ENCODE measurements at regions not wholly inside any gene's neighbourhood (a gene's known extent, or its start where the extent isn't known, plus 50 kb on each side); places are given as distances from the start of the nearest gene placed in this dataset.
"Not testable (repeated sequence)": the region's sequence is repeated elsewhere in the genome, so short reads cannot be mapped to it uniquely, and the experiment has no call there.

DNA sequence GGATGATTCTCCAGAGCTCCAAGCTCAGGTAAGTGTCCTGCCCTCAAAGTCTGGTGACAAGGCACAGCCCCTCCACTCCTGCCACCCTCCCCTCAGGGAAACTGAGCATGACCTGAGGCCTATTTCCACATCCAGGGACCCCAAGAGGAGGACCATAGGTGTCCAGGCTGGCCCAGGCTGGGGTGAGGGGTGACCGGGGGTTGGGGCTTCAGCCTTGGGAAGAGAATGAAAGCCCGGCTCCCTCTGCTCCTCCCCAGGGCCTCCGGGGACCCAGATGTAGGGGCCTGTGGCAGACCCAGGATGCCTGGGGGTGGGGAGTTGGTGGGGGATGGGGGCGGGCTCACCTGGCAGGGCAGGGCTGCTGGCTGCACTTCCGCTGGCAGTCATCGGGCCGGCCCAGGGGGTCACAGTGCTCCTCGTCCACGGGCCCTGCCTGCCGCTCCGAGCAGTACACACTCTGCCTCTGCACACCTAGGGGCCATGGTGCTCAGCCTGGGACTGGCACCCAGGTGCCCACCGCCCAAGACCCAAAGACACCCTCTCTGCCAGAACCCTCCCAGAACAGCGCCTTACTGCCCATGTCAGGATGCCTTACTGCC is 116.5 kb upstream of the AKAP13 start:
- not testable (repeated sequence) for H3K27ac ChIP-seq

DNA sequence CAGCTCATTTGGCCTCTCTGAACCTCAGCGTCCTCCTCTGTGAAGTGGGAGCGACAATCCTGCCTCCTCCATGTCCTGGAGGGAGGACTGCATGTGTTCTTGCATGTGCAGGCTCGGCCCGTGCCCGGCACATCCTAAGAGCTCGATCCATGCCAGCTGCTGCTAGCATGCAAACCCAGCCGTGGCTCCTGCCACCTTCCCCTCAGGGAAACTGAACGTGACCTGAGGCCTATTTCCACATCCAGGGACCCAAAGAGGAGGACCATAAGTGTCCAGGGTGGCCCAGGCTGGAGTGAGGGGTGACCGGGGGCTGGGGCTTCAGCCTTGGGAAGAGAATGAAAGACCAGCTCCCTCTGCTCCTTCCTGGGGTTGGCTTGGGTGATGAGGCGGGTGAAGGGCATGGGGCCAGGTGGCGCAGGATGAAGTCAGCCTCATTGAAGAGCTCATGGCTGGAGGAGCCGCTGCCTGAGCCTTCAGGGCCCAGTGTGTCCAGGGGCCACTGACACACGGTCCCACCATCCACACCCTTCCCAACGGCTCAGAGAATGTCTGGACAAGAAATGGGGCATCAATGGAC is 115.7 kb upstream of the AKAP13 start:
- H3K27ac ChIP-seq: not testable (repeated sequence)

DNA sequence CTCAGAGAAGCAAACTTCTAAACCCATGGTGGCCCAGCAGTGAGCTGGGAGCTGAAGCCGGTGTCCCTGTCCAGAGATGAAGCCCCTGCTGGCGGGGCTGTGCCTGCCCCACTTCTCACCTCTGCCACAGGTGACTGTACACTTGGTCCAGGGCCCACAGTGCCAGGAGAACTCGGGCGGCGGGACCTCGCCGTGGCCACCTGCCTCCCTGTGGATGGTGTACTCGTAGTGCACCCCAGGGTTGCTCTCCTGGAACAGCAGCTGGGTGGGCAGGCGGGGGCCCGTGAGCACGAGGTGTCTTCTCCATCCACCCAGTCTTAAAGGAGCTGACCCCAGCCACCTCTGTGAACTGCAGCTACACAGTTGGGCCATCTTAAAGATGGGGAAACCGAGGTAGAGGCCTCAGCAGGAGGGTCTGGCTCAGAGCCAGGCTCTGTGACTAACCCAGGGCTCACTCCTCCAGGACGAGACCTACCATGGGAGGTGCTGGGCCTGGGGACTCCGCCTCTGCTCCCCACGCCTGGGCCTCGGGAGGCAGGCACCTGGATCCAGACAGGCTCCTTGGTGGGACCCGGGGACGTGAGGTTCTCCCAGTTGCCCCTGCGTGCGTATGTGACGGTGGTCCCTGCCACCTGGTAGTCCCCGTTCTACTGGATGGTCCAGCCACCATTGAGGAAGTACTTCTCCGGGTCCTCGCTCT is 113.1 kb upstream of the AKAP13 start:
- H3K27ac ChIP-seq: not testable (repeated sequence)

DNA sequence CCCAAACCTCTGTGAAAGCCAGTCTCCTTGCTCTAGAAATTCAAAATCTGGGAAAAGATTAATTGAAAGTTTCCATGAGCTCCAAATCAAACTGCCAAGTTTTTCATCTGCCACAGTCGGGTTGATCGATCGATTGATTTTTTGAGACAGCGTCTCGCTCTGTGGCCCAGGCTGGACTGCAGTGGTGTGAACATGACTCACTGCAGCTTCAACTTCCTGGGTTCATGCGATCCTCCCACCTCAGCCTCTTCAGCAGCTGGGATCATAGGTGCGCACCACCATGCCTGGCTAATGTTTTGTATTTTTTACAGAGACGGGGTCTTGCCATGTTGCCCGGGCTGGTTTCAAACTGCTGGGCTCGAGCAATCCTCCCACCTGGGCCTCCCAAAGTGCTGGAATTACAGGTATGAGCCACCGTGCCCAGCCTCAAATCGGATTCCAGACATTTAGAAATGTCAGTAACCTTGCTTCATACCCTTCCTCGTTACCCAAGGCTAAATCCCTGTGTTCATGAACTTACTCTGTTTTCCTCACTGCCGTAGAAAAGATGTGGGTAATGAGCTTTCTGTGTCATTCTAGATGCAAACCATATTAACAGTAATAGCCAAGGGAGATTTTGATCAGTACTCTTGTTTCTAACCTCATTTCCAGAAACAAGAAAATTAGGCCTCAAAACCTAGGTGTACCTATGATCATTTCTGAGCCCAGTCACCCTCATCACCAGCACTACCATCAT is 105.9 kb upstream of the AKAP13 start:
- H3K27ac ChIP-seq: no peak overlapping the region
- no peak for TF ChIP-seq ZFX (IDR thresholded peaks at IDR 0.05)
- TF ChIP-seq, protein P1, sequence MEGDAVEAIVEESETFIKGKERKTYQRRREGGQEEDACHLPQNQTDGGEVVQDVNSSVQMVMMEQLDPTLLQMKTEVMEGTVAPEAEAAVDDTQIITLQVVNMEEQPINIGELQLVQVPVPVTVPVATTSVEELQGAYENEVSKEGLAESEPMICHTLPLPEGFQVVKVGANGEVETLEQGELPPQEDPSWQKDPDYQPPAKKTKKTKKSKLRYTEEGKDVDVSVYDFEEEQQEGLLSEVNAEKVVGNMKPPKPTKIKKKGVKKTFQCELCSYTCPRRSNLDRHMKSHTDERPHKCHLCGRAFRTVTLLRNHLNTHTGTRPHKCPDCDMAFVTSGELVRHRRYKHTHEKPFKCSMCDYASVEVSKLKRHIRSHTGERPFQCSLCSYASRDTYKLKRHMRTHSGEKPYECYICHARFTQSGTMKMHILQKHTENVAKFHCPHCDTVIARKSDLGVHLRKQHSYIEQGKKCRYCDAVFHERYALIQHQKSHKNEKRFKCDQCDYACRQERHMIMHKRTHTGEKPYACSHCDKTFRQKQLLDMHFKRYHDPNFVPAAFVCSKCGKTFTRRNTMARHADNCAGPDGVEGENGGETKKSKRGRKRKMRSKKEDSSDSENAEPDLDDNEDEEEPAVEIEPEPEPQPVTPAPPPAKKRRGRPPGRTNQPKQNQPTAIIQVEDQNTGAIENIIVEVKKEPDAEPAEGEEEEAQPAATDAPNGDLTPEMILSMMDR (conservative IDR thresholded peaks at IDR 0.05): no peak

DNA sequence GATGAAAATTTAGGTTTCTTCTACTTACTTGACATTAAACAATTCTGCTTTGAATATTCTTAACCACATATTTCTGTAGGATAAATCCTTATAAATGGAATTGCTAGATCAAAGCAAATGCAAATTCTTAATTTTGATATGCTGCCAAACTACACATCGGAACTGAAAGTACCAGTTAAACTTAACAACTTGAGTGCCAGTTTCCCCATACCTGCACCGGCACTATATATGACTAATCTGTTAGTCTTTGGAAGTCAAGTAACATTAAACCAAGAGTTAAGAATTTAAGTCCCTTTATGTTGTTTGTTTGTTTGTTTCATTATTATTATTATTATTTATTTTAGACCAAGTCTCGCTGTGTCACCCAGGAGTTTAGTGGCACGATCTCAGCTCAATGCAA is 103.9 kb upstream of the AKAP13 start:
- no peak overlapping the region for H3K27ac ChIP-seq
- TF ChIP-seq, protein P1 (conservative IDR thresholded peaks at IDR 0.05): no peak
- no peak for TF ChIP-seq ZFX (IDR thresholded peaks at IDR 0.05)

DNA sequence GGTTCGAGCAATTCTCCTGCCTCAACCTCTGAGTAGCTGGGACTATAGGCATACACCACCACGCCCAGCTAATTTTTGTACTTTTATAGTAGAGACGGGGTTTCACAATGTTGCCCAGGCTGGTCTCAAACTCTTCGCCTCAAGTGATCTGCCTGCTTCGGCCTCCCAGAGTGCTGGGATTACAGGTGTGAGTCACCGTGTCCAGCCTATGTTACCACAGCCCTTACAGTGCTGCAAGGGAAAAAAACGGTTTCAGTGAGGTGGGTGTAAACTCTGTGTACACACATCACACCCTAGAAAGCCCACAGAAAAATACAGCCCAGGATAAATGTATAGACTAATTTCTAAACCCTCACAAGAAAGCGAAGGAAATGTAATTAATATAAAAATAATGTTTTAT is 103.5 kb upstream of the AKAP13 start:
- TF ChIP-seq ZFX (IDR thresholded peaks at IDR 0.05): no peak
- TF ChIP-seq, protein P1 (conservative IDR thresholded peaks at IDR 0.05): no peak
- no peak overlapping the region for H3K27ac ChIP-seq

DNA sequence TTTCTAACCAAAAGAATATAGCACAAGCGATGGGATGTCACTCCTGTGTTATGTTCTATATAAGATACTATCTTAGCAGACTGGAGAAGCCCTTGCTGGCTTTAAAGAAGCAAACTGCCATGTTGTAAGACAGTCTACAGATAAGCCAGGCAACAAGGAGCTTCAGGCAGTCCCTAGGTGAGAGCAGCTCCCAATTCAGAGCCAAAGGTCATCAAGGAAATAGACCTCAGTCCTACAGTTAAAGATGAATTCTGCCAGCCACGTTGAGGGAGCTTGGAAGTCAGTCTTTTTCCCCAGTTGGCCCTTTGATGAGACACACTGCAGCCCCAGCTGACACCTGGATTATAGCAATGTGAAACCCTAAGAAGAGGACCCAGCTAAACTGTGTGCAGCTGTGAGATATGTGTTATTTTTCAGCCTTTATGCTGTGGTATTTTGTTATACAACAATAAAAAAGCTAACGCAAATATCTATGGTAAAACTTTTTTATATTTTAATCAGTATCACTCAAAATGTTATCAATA is 102.5 kb upstream of the AKAP13 start:
- no peak overlapping the region for H3K27ac ChIP-seq
- TF ChIP-seq, protein P1 (conservative IDR thresholded peaks at IDR 0.05): no peak
- TF ChIP-seq ZFX (IDR thresholded peaks at IDR 0.05): no peak

DNA sequence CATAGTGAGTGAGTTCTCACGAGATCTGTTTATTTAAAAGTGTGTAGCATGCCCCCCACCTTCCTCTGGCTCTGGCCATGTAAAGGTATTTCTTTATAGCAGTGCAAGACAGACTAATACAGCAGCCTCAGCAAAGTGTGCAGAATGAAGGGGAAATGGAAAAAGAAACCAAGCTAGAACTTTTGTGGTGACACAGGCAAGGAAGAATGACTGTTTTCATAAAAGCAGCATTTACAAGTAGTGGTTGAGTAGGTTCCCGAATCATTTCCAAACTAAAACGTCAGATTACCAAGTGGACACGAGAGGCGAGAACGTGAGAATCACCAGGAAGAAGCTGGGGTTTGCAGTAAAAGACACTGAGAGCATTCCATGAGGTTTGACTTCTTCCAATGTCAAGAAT is 100.2 kb upstream of the AKAP13 start:
- no peak overlapping the region for H3K27ac ChIP-seq
- TF ChIP-seq, protein P1 (conservative IDR thresholded peaks at IDR 0.05): no peak

All from C4-2B (cell line).